B cell (primary cell): ENCODE measurements at regions not wholly inside any gene's neighbourhood (a gene's known extent, or its start where the extent isn't known, plus 50 kb on each side); places are given as distances from the start of the nearest gene placed in this dataset.

Experiments used
- CTCF ChIP-seq: fragments of 200-600 bp; IDR thresholded peaks from one replicate; pipeline ENCODE4 v1.8.0; 2022; ENCODE audit warnings: antibody characterized with exemption, mild to moderate bottlenecking
- EZH2 ChIP-seq: IDR thresholded peaks from 2 replicates; pipeline ENCODE4 v1.6.1; 2012; ENCODE audit warnings: borderline replicate concordance, low read depth, mild to moderate bottlenecking, moderate library complexity, low read length; ENCODE audit not compliant: insufficient read depth, poor library complexity, severe bottlenecking

- TF ChIP-seq CTCF (no peak), EZH2 (no peak)
These were observed 818.3 kb upstream of the POT1 start for GRCh38 chr7:125747966-125748365.
